Kidney (tissue), 13 donors: ENCODE measurements at regions not wholly inside any gene's neighbourhood (a gene's known extent, or its start where the extent isn't known, plus 50 kb on each side); places are given as distances from the start of the nearest gene placed in this dataset.

ENCODE experiments used
- DNase-seq, 5 donors: peaks; one replicate each; pipeline ENCODE4 v3.0.0-alpha.2; 2013 to 2020
- FAIRE-seq: peaks from 2 replicates; lab custom pipeline; 2012; peaks lifted over from hg19 to GRCh38; lab: Jason Lieb, UNC
- H3K27ac ChIP-seq, 2 donors: one replicate each; pipeline ENCODE4 v1.7.0; 2013; ENCODE audit warnings: low read depth in 2 of 2, low read length in 2 of 2, inconsistent platforms in 1 of 2
- H3K27me3 ChIP-seq: one replicate; pipeline ENCODE4 v1.7.1; 2013; ENCODE audit warnings: low read length, inconsistent platforms; ENCODE audit not compliant: control insufficient read depth, insufficient read depth
- H3K36me3 ChIP-seq, 3 donors: one replicate each; pipeline versions ENCODE4 v1.7.0 to v1.7.1; 2013; ENCODE audit warnings: low read length in 3 of 3, control low read depth in 1 of 3, inconsistent platforms in 1 of 3; ENCODE audit not compliant: insufficient read depth in 3 of 3, control insufficient read depth in 2 of 3
- H3K4me1 ChIP-seq, 3 donors: one replicate each; pipeline versions ENCODE4 v1.7.0 to v1.7.1; 2013; ENCODE audit warnings: low read length in 3 of 3, inconsistent platforms in 1 of 3, low read depth in 1 of 3; ENCODE audit not compliant: control insufficient read depth in 2 of 3, insufficient read depth in 2 of 3
- H3K4me3 ChIP-seq, 3 donors: one replicate each; pipeline versions ENCODE4 v1.7.0 to v1.8.1; 2013; ENCODE audit warnings: low read length in 3 of 3, control low read depth in 1 of 3, inconsistent platforms in 1 of 3
- H3K9ac ChIP-seq, 3 donors: one replicate each; pipeline versions ENCODE4 v1.7.0 to v1.7.1; 2013; ENCODE audit warnings: low read length in 3 of 3, control low read depth in 1 of 3, inconsistent platforms in 1 of 3
- H3K9me3 ChIP-seq, 3 donors: one replicate each; pipeline versions ENCODE4 v1.7.0 to v1.7.1; 2013; ENCODE audit warnings: low read length in 3 of 3, control low read depth in 1 of 3, inconsistent platforms in 1 of 3; ENCODE audit not compliant: control insufficient read depth in 2 of 3, insufficient read depth in 1 of 3
- intact Hi-C: fragments of 100-400 bp; cut with DNase I; formaldehyde crosslinking; loops from one replicate; pipeline ENCODE4 v1.11.1; 2022
- TF ChIP-seq, protein P1 (sequence below): IDR thresholded peaks from 3 replicates; pipeline ENCODE4 v1.5.1; 2012; ENCODE audit warnings: mild to moderate bottlenecking, moderate library complexity, borderline replicate concordance; ENCODE audit not compliant: insufficient read depth; ENCODE audit errors: extremely low read depth
- donor health status: control.
- donor health status: control.
- donor health status: control.
- donor health status: control.
- donor health status: control.
- donor health status: DM: yes; HTN: yes; CAD: no.
- donor health status: Normal renal cell carcinoma (clear cell type).

DNA sequence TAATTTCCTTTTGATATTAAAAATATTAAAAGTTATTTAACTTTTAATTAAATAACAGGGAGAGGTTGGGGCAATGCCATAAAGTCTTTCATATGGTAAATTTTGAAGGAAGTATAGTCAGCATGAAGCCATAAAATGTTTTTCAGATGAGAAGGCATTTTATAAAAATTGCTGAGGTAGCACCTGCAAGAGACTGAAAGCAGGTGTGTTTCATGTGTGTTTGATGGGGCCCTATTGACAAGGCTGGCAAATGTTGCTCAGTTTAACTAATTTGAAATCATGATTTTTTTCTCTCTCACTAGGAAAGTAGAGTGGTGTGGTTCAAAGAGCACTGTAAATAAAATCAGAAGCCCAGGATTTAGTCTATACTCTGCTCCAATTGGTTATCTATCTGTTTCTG, 805.8 kb upstream of the C9orf72 start:
- DNase-seq (no peak), FAIRE-seq (no peak)
- intact Hi-C loops, result no loop called here
- H3K4me3 ChIP-seq, result no peak overlapping the region
- TF ChIP-seq, protein P1, sequence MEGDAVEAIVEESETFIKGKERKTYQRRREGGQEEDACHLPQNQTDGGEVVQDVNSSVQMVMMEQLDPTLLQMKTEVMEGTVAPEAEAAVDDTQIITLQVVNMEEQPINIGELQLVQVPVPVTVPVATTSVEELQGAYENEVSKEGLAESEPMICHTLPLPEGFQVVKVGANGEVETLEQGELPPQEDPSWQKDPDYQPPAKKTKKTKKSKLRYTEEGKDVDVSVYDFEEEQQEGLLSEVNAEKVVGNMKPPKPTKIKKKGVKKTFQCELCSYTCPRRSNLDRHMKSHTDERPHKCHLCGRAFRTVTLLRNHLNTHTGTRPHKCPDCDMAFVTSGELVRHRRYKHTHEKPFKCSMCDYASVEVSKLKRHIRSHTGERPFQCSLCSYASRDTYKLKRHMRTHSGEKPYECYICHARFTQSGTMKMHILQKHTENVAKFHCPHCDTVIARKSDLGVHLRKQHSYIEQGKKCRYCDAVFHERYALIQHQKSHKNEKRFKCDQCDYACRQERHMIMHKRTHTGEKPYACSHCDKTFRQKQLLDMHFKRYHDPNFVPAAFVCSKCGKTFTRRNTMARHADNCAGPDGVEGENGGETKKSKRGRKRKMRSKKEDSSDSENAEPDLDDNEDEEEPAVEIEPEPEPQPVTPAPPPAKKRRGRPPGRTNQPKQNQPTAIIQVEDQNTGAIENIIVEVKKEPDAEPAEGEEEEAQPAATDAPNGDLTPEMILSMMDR, result no peak
- H3K9ac ChIP-seq, result no peak overlapping the region
- H3K4me1 ChIP-seq, result no peaks in the 10 kb centered on the region
- no peaks in the 10 kb centered on the region for H3K36me3 ChIP-seq
- no peaks in the 10 kb centered on the region for H3K27me3 ChIP-seq
- no peak overlapping the region for H3K27ac ChIP-seq
- no peaks in the 10 kb centered on the region for H3K9me3 ChIP-seq

DNA sequence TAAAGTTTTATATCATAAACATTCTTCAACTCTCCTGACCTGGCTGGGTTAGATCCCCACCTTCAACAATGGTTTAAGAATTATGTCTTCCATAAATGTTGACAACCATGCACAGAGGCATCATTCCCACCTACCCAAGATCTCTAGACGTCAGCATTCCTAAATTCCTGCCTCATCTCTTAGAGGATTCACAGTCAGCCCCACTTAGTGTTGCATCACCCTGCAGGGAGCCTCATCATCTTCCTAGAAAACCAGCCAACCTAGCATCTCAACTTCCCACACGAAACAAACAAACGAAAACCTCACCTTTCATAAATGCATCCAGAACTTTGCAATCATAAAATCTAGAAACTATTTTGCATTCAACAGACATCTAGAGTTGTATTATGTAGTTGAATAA, 816.1 kb upstream of the C9orf72 start:
- H3K9me3 ChIP-seq, result no peaks in the 10 kb centered on the region
- H3K4me1 ChIP-seq, result no peaks in the 10 kb centered on the region
- H3K4me3 ChIP-seq, result no peak overlapping the region
- no peak overlapping the region for H3K9ac ChIP-seq
- H3K27me3 ChIP-seq, result no peaks in the 10 kb centered on the region
- DNase-seq (no peak), FAIRE-seq (no peak)
- no peak overlapping the region for H3K27ac ChIP-seq
- TF ChIP-seq, protein P1, result no peak
- intact Hi-C loops, result no loop called here
- no peaks in the 10 kb centered on the region for H3K36me3 ChIP-seq

DNA sequence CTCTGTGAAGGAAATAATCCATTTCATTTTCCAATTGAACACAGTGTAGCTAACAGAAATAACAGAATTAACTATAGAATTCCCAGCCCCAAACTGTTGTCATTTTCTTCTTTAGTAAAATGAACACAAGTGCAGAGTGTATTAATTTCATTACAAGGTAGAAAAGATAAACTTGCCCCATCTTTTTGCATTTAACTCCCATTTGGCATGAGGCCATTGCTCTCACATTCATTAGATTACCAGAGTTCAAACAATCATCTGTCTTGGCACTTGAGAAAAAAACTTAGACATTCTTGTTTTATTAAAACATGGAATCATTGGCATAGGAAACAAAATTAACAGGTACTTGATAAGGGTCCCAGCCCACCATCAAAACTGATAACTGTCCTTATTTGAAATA, 821.5 kb upstream of the C9orf72 start:
- H3K9ac ChIP-seq, result no peak overlapping the region
- no peak overlapping the region for H3K4me3 ChIP-seq
- no peaks in the 10 kb centered on the region for H3K9me3 ChIP-seq
- TF ChIP-seq, protein P1, result no peak
- no peak overlapping the region for H3K27ac ChIP-seq
- intact Hi-C loops, result no loop called here
- no peaks in the 10 kb centered on the region for H3K4me1 ChIP-seq
- H3K27me3 ChIP-seq, result no peaks in the 10 kb centered on the region
- DNase-seq (no peak), FAIRE-seq (no peak)
- no peaks in the 10 kb centered on the region for H3K36me3 ChIP-seq

DNA sequence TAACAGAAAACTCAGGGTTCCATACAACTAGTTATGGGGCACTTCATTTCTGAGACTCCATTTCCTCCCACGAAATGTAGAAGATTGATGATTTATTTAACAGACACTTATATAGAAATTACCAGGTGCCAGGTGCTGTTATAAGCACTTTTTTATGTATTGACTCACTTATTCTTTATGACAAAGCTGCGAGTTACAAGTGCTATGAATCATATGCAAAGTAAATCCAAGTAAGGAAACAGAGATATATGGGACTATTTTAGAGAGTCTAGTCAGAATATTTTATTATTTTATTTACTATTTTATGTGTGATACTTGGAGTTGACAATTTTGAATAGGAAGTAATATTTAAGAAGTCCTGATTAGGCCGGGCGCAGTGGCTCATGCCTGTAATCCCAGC, 822.8 kb upstream of the C9orf72 start:
- Histone ChIP-seq H3K27me3 (no peaks in the 10 kb centered on the region), H3K4me3 (no peak overlapping the region), H3K9ac (no peak overlapping the region), H3K36me3 (no peaks in the 10 kb centered on the region), H3K27ac (no peak overlapping the region), H3K4me1 (no peaks in the 10 kb centered on the region), H3K9me3 (no peaks in the 10 kb centered on the region)
- intact Hi-C loops, result no loop called here
- FAIRE-seq, result no peak
- no peak for DNase-seq
- TF ChIP-seq, protein P1, result no peak
